ENCODE measurements at regions not wholly inside any gene's neighbourhood (a gene's known extent, or its start where the extent isn't known, plus 50 kb on each side); places are given as distances from the start of the nearest gene placed in this dataset.

DNA sequence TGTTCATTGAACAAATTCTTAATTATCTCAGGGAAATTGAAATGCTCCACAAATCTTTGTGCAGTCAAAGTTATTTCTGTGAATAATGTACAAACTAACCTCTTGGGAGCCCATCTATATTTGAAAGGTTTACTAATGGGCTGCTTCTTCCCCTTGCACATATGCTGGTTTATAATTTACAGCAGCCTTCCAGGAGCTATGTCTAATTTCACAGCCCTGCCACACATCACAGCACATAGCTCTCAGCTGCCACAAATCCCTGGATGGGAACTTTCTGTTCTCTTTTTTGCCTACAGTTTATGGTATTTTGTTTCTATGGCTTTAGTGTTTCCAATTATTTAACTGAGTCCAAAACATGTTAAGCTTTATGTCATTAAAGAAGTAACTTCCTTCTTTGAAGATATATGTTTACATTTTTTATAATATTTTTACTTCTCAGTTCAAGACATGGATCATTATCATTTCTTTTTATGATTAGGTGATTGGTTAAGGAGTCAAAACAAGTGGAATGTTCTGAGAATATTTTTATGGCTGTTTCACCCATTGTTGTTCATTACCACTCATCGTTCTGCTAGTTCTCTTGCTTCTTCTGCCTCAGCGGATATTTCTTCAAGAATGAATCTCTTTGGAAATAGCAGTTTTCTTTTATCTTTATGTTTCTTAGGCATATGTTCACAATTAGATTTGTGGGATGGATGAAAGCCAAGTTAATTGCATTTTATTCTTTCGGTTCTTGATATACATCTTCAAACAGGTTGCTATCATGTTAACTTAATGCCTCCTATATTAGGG, 475.6 kb upstream of the MIS18BP1 start:
- TF ChIP-seq SUZ12 (IDR thresholded peaks at IDR 0.05; ENCODE audit: extremely low read depth, insufficient read depth, insufficient read length) (no peak), YY1 (IDR thresholded peaks at IDR 0.05; ENCODE audit: insufficient read depth, insufficient read length) (no peak), ZNF274 (IDR thresholded peaks at IDR 0.05; ENCODE audit: low read depth, low read length) (no peak)
- Histone ChIP-seq H3K4me3 (ENCODE audit: insufficient read length, low read depth) (no peak overlapping the region), H3K27me3 (ENCODE audit: insufficient read depth, insufficient read length) (no peaks in the 10 kb centered on the region), H3K36me3 (ENCODE audit: insufficient read depth, insufficient read length, low read length) (no peaks in the 10 kb centered on the region), H3K9ac (ENCODE audit: insufficient read length, low read depth) (no peak overlapping the region), H3K9me3 (ENCODE audit: insufficient read depth, low read length) (no peaks in the 10 kb centered on the region), H3K4me1 (ENCODE audit: insufficient read depth, insufficient read length) (no peaks in the 10 kb centered on the region)
- DNase-seq (ENCODE audit: low read depth, low spot score) = no peak

DNA sequence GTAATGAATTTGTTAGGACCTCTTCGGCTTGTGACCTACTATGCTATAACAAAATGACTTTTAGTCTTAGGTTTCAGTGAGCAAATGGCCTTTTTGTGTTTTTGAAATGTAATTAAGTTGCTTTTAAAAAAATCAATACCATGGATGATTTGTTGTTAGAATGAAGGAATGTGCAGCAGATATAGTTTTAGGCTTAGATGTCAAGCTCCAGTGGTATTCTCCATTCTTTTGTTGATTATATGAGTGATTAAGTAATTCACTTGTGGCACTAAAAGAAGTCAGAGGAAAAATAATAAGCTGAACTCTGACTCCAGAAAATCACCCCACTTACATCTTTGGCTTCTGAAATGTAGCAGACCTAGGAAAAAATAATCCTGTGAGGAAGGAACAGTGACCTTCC, 474.1 kb upstream of the MIS18BP1 start:
- Histone ChIP-seq H3K9me3 (ENCODE audit: insufficient read depth, low read length) (no peaks in the 10 kb centered on the region), H3K27me3 (ENCODE audit: insufficient read depth, insufficient read length) (no peaks in the 10 kb centered on the region), H3K4me3 (ENCODE audit: insufficient read length, low read depth) (no peak overlapping the region), H3K9ac (ENCODE audit: insufficient read length, low read depth) (no peak overlapping the region), H3K4me1 (ENCODE audit: insufficient read depth, insufficient read length) (no peaks in the 10 kb centered on the region), H3K36me3 (ENCODE audit: insufficient read depth, insufficient read length, low read length) (no peaks in the 10 kb centered on the region)
- TF ChIP-seq SUZ12 (IDR thresholded peaks at IDR 0.05; ENCODE audit: extremely low read depth, insufficient read depth, insufficient read length) (no peak), YY1 (IDR thresholded peaks at IDR 0.05; ENCODE audit: insufficient read depth, insufficient read length) (no peak), ZNF274 (IDR thresholded peaks at IDR 0.05; ENCODE audit: low read depth, low read length) (no peak)
- DNase-seq (ENCODE audit: low read depth, low spot score) = no peak

DNA sequence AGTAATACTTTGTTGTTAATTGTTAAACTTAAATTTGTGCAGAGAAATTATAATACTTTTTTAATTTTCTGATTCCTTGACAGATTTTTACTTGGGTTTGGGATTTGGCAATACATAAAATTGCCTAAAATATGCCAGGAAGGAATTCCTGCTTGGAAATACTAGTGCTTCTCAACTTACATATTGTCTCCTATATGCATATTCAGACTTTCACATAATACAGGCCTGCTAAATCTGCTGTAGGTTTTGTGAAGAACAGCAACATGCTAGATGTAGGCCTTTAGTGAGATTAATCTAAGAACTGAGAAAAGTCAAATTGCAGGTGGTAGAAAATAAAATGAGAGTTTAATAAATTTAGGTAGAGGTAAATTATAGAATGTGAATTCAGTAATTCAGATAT, 468.5 kb upstream of the MIS18BP1 start:
- no peaks in the 10 kb centered on the region for H3K36me3 ChIP-seq (ENCODE audit: insufficient read depth, insufficient read length, low read length)
- H3K9me3 ChIP-seq (ENCODE audit: insufficient read depth, low read length) = no peaks in the 10 kb centered on the region
- no peaks in the 10 kb centered on the region for H3K4me1 ChIP-seq (ENCODE audit: insufficient read depth, insufficient read length)
- H3K4me3 ChIP-seq (ENCODE audit: insufficient read length, low read depth) = no peak overlapping the region
- no peak overlapping the region for H3K9ac ChIP-seq (ENCODE audit: insufficient read length, low read depth)
- H3K27me3 ChIP-seq (ENCODE audit: insufficient read depth, insufficient read length) = no peaks in the 10 kb centered on the region
- TF ChIP-seq YY1 (IDR thresholded peaks at IDR 0.05; ENCODE audit: insufficient read depth, insufficient read length) (no peak), SUZ12 (IDR thresholded peaks at IDR 0.05; ENCODE audit: extremely low read depth, insufficient read depth, insufficient read length) (no peak), ZNF274 (IDR thresholded peaks at IDR 0.05; ENCODE audit: low read depth, low read length) (no peak)
- no peak for DNase-seq (ENCODE audit: low read depth, low spot score)

DNA sequence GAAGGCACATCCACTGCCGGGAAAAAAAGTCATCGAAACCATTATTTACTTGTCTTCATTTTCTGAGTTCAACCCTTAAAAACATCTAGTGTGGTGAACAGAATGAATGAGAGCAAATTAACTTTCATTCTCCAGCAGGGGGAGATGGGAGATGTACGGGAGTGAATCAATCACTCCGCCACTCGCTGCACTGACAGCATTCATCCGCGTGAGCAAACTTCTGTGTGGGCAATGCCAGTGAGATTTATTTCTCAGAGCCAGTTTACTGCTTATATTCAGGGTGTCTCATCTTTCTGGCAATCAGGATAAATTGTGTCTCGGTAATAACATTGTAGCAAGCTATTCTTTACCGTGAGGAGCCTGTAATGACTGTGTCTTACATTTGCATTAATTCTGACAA, 463.6 kb upstream of the MIS18BP1 start:
- H3K9ac ChIP-seq (ENCODE audit: insufficient read length, low read depth) = no peak overlapping the region
- peak; percentile 2 for DNase-seq (ENCODE audit: low read depth, low spot score)
- no peaks in the 10 kb centered on the region for H3K27me3 ChIP-seq (ENCODE audit: insufficient read depth, insufficient read length)
- H3K36me3 ChIP-seq (ENCODE audit: insufficient read depth, insufficient read length, low read length) = no peaks in the 10 kb centered on the region
- H3K9me3 ChIP-seq (ENCODE audit: insufficient read depth, low read length) = no peaks in the 10 kb centered on the region
- no peaks in the 10 kb centered on the region for H3K4me1 ChIP-seq (ENCODE audit: insufficient read depth, insufficient read length)
- no peak overlapping the region for H3K4me3 ChIP-seq (ENCODE audit: insufficient read length, low read depth)
- TF ChIP-seq ZNF274 (IDR thresholded peaks at IDR 0.05; ENCODE audit: low read depth, low read length) (no peak), SUZ12 (IDR thresholded peaks at IDR 0.05; ENCODE audit: extremely low read depth, insufficient read depth, insufficient read length) (no peak), YY1 (IDR thresholded peaks at IDR 0.05; ENCODE audit: insufficient read depth, insufficient read length) (no peak)

DNA sequence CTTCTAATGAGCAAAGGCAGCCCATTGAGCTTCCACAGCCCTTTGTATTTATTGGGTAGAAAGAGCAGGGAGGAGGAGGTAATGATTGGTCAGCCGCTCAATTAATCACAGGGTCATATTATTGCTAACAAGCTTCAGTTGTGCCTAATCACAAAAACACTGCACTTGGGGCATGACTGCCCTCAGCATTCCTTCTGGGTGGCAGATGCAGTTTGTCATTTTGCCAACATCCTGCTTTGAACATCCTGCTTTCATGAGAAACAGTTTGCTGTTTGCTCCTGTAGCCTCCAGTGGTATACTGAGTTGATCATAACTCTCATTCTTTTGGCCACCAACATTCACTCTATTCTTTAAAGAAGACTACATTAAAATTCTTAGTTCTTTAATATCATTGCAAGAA, 462.9 kb upstream of the MIS18BP1 start:
- Histone ChIP-seq H3K4me3 (ENCODE audit: insufficient read length, low read depth) (no peak overlapping the region), H3K9ac (ENCODE audit: insufficient read length, low read depth) (no peak overlapping the region)
- no peak for DNase-seq (ENCODE audit: low read depth, low spot score)

DNA sequence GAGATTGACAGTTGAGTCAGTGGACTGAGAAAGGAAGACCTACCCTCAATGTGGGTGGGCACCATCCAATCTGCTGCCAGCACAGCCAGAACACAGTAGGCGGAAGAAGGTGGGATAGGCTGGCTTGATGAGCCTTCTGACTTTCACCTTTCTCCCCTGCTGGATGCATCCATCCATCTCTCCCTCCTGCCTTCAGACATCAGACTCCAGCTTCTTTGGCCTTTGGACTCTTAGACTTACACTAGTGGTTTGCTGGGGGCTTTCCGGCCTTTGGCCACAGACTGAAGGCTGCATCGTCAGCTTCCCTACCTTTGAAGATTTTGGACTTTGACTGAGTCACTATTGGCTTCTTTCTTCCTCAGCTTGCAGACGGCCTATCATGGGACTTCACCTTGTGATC, 456.5 kb upstream of the MIS18BP1 start:
- no peak for DNase-seq (ENCODE audit: low read depth, low spot score)
- Histone ChIP-seq H3K4me1 (ENCODE audit: insufficient read depth, insufficient read length) (no peaks in the 10 kb centered on the region), H3K9me3 (ENCODE audit: insufficient read depth, low read length) (no peaks in the 10 kb centered on the region), H3K4me3 (ENCODE audit: insufficient read length, low read depth) (no peak overlapping the region), H3K36me3 (ENCODE audit: insufficient read depth, insufficient read length, low read length) (no peaks in the 10 kb centered on the region), H3K9ac (ENCODE audit: insufficient read length, low read depth) (no peak overlapping the region), H3K27me3 (ENCODE audit: insufficient read depth, insufficient read length) (no peaks in the 10 kb centered on the region)
- TF ChIP-seq SUZ12 (IDR thresholded peaks at IDR 0.05; ENCODE audit: extremely low read depth, insufficient read depth, insufficient read length) (no peak), ZNF274 (IDR thresholded peaks at IDR 0.05; ENCODE audit: low read depth, low read length) (no peak), YY1 (IDR thresholded peaks at IDR 0.05; ENCODE audit: insufficient read depth, insufficient read length) (no peak)

More for the DNA sequence above, 462.9 kb upstream of the MIS18BP1 start:
- H3K4me1 ChIP-seq (ENCODE audit: insufficient read depth, insufficient read length) = no peaks in the 10 kb centered on the region
- H3K36me3 ChIP-seq (ENCODE audit: insufficient read depth, insufficient read length, low read length) = no peaks in the 10 kb centered on the region
- no peaks in the 10 kb centered on the region for H3K9me3 ChIP-seq (ENCODE audit: insufficient read depth, low read length)
- TF ChIP-seq SUZ12 (IDR thresholded peaks at IDR 0.05; ENCODE audit: extremely low read depth, insufficient read depth, insufficient read length) (no peak), YY1 (IDR thresholded peaks at IDR 0.05; ENCODE audit: insufficient read depth, insufficient read length) (no peak), ZNF274 (IDR thresholded peaks at IDR 0.05; ENCODE audit: low read depth, low read length) (no peak)
- H3K27me3 ChIP-seq (ENCODE audit: insufficient read depth, insufficient read length) = no peaks in the 10 kb centered on the region

DNA sequence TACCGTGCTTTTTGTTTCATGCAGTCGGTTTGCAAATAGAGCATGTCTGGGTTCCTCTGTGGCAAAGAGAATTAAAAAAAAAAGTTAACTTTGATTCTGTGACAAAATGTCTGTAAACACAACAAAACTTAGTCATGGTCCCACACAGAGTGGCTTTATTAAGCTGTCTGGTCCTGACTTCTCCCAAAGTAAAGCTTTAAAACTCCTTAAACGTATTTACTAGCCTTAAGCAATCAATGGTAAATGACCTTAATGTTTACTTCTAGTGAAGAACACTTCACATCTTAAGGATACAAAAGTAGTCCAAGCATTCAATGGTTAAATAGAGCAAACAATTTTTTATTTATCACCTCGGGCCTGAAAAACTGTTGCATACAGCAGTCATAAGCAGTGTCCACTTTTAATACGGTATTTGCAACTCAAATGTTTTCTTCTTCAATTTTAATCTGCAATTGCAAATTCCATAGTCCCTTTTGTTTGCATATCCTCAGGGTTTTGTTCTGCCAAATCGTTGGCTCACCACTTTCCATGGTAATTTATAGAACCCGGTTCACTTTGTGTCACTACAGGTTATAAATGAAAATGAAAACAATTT, 453.0 kb upstream of the MIS18BP1 start:
- DNase-seq (ENCODE audit: low read depth, low spot score) = no peak
- H3K9ac ChIP-seq (ENCODE audit: insufficient read length, low read depth) = no peak overlapping the region
- no peaks in the 10 kb centered on the region for H3K27me3 ChIP-seq (ENCODE audit: insufficient read depth, insufficient read length)
- H3K9me3 ChIP-seq (ENCODE audit: insufficient read depth, low read length) = no peaks in the 10 kb centered on the region
- no peaks in the 10 kb centered on the region for H3K4me1 ChIP-seq (ENCODE audit: insufficient read depth, insufficient read length)
- no peak overlapping the region for H3K4me3 ChIP-seq (ENCODE audit: insufficient read length, low read depth)
- no peaks in the 10 kb centered on the region for H3K36me3 ChIP-seq (ENCODE audit: insufficient read depth, insufficient read length, low read length)
- TF ChIP-seq ZNF274 (IDR thresholded peaks at IDR 0.05; ENCODE audit: low read depth, low read length) (no peak), SUZ12 (IDR thresholded peaks at IDR 0.05; ENCODE audit: extremely low read depth, insufficient read depth, insufficient read length) (no peak), YY1 (IDR thresholded peaks at IDR 0.05; ENCODE audit: insufficient read depth, insufficient read length) (no peak)
